ENCODE measurements at regions not wholly inside any gene's neighbourhood (a gene's known extent, or its start where the extent isn't known, plus 50 kb on each side); places are given as distances from the start of the nearest gene placed in this dataset.
A peak's percentile ranks its signal among the peaks of the same experiment; 100 is the strongest.
"Not testable (repeated sequence)": the region's sequence is repeated elsewhere in the genome, so short reads cannot be mapped to it uniquely, and the experiment has no call there.

GRCh38 chr2:22078701-22079100, 954.9 kb downstream of the TDRD15 start:
- no peak overlapping the region for H3K27ac ChIP-seq

GRCh38 chr2:22079583-22079982, 955.8 kb downstream of the TDRD15 start:
- H3K27ac ChIP-seq: no peak overlapping the region
- TF ChIP-seq ZFX (IDR thresholded peaks at IDR 0.05): no peak
- TF ChIP-seq CTCF (conservative IDR thresholded peaks at IDR 0.05): no peak

More at GRCh38 chr2:22078701-22079100, 954.9 kb downstream of the TDRD15 start:
- no peak for TF ChIP-seq CTCF (conservative IDR thresholded peaks at IDR 0.05)
- no peak for TF ChIP-seq ZFX (IDR thresholded peaks at IDR 0.05)

- no peak overlapping the region for H3K27ac ChIP-seq
- TF ChIP-seq ZFX (IDR thresholded peaks at IDR 0.05) (no peak), CTCF (conservative IDR thresholded peaks at IDR 0.05) (no peak)
Observed at GRCh38 chr2:22086726-22087125, 963.0 kb downstream of the TDRD15 start.

- not testable (repeated sequence) for H3K27ac ChIP-seq
Observed at GRCh38 chr2:22103617-22104016, 979.8 kb downstream of the TDRD15 start.

- TF ChIP-seq ZFX (IDR thresholded peaks at IDR 0.05): no peak
- no peak for TF ChIP-seq CTCF (conservative IDR thresholded peaks at IDR 0.05)
- no peak overlapping the region for H3K27ac ChIP-seq
Observed at GRCh38 chr2:22110244-22110651, 986.5 kb downstream of the TDRD15 start.

- TF ChIP-seq ZFX (IDR thresholded peaks at IDR 0.05): no peak
- TF ChIP-seq CTCF (conservative IDR thresholded peaks at IDR 0.05): peak; percentile 41
- no peak overlapping the region for H3K27ac ChIP-seq
Observed at GRCh38 chr2:22124003-22124402, 1000.2 kb downstream of the TDRD15 start.

GRCh38 chr2:22126106-22126505, 1002.3 kb downstream of the TDRD15 start:
- no peak for TF ChIP-seq CTCF (conservative IDR thresholded peaks at IDR 0.05)
- TF ChIP-seq ZFX (IDR thresholded peaks at IDR 0.05): no peak
- H3K27ac ChIP-seq: no peak overlapping the region

- TF ChIP-seq ZFX (IDR thresholded peaks at IDR 0.05): no peak
- TF ChIP-seq CTCF (conservative IDR thresholded peaks at IDR 0.05): no peak
Observed at GRCh38 chr2:22126978-22127377, 1003.2 kb downstream of the TDRD15 start.

More at GRCh38 chr2:22126978-22127377, 1003.2 kb downstream of the TDRD15 start:
- H3K27ac ChIP-seq: no peak overlapping the region

Measured in C4-2B (cell line).